Panc1 (cell line): ENCODE measurements at regions not wholly inside any gene's neighbourhood (a gene's known extent, or its start where the extent isn't known, plus 50 kb on each side); places are given as distances from the start of the nearest gene placed in this dataset.

ENCODE experiments used
- POLR2AphosphoS5 ChIP-seq: IDR thresholded peaks from 2 replicates; pipeline ENCODE4 v1.6.1; 2012; ENCODE audit warnings: mild to moderate bottlenecking, low read depth, low read length, moderate library complexity
- TF ChIP-seq, protein P1 (sequence below): fragments of 450-650 bp; IDR thresholded peaks from 2 replicates; pipeline ENCODE4 v1.5.1; 2017; ENCODE audit warnings: mild to moderate bottlenecking

- TF ChIP-seq, protein P1, sequence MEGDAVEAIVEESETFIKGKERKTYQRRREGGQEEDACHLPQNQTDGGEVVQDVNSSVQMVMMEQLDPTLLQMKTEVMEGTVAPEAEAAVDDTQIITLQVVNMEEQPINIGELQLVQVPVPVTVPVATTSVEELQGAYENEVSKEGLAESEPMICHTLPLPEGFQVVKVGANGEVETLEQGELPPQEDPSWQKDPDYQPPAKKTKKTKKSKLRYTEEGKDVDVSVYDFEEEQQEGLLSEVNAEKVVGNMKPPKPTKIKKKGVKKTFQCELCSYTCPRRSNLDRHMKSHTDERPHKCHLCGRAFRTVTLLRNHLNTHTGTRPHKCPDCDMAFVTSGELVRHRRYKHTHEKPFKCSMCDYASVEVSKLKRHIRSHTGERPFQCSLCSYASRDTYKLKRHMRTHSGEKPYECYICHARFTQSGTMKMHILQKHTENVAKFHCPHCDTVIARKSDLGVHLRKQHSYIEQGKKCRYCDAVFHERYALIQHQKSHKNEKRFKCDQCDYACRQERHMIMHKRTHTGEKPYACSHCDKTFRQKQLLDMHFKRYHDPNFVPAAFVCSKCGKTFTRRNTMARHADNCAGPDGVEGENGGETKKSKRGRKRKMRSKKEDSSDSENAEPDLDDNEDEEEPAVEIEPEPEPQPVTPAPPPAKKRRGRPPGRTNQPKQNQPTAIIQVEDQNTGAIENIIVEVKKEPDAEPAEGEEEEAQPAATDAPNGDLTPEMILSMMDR = no peak
- no peak for TF ChIP-seq POLR2AphosphoS5
These were observed 205.4 kb downstream of the SPATA18 start for GRCh38 chr4:52256522-52256921.
